ENCODE measurements at regions not wholly inside any gene's neighbourhood (a gene's known extent, or its start where the extent isn't known, plus 50 kb on each side); places are given as distances from the start of the nearest gene placed in this dataset.

- Histone ChIP-seq H3K4me2 (ENCODE audit: insufficient read depth, low read length) (no peak overlapping the region), H3K79me2 (ENCODE audit: insufficient read depth, low read length) (no peaks in the 10 kb centered on the region), H2AFZ (ENCODE audit: low read length) (no peak overlapping the region), H3K4me3 (ENCODE audit: insufficient read depth, low read length) (no peak overlapping the region), H3K4me1 (ENCODE audit: insufficient read depth, low read length) (no peaks in the 10 kb centered on the region), H3K36me3 (ENCODE audit: insufficient read depth, low read length) (no peaks in the 10 kb centered on the region), H3K9me3 (ENCODE audit: low read depth, low read length) (no peaks in the 10 kb centered on the region), H3K27me3 (ENCODE audit: insufficient read depth, low read length) (peaks cover 10% of the 10 kb centered on the region), H4K20me1 (ENCODE audit: insufficient read depth, low read length) (no peaks in the 10 kb centered on the region), H3K27ac (ENCODE audit: low read depth, low read length) (no peak overlapping the region)
- no peak for DNase-seq (ENCODE audit: insufficient read length, low spot score, missing footprints)
- no peak for TF ChIP-seq CTCF (IDR thresholded peaks at IDR 0.05; ENCODE audit: extremely low read depth, low read depth, low read length)
Observed at GRCh38 chr13:110062777-110063442, 244.0 kb downstream of the COL4A1 start.

GRCh38 chr13:110062077-110062776 is 244.7 kb downstream of the COL4A1 start:
- Histone ChIP-seq H3K27me3 (ENCODE audit: insufficient read depth, low read length) (peaks cover 13% of the 10 kb centered on the region), H2AFZ (ENCODE audit: low read length) (no peak overlapping the region), H4K20me1 (ENCODE audit: insufficient read depth, low read length) (no peaks in the 10 kb centered on the region), H3K4me2 (ENCODE audit: insufficient read depth, low read length) (no peak overlapping the region), H3K79me2 (ENCODE audit: insufficient read depth, low read length) (no peaks in the 10 kb centered on the region), H3K27ac (ENCODE audit: low read depth, low read length) (no peak overlapping the region), H3K9me3 (ENCODE audit: low read depth, low read length) (no peaks in the 10 kb centered on the region), H3K4me3 (ENCODE audit: insufficient read depth, low read length) (no peak overlapping the region), H3K36me3 (ENCODE audit: insufficient read depth, low read length) (no peaks in the 10 kb centered on the region), H3K4me1 (ENCODE audit: insufficient read depth, low read length) (no peaks in the 10 kb centered on the region)
- peak; percentile 58 for DNase-seq (ENCODE audit: insufficient read length, low spot score, missing footprints)
- TF ChIP-seq CTCF (IDR thresholded peaks at IDR 0.05; ENCODE audit: extremely low read depth, low read depth, low read length) = no peak

GRCh38 chr13:110061270-110061669 is 245.7 kb downstream of the COL4A1 start:
- Histone ChIP-seq H3K4me3 (ENCODE audit: insufficient read depth, low read length) (no peak overlapping the region), H3K79me2 (ENCODE audit: insufficient read depth, low read length) (no peaks in the 10 kb centered on the region), H2AFZ (ENCODE audit: low read length) (no peak overlapping the region), H3K9me3 (ENCODE audit: low read depth, low read length) (no peaks in the 10 kb centered on the region), H3K4me2 (ENCODE audit: insufficient read depth, low read length) (no peak overlapping the region), H3K4me1 (ENCODE audit: insufficient read depth, low read length) (no peaks in the 10 kb centered on the region), H3K27ac (ENCODE audit: low read depth, low read length) (no peak overlapping the region), H3K36me3 (ENCODE audit: insufficient read depth, low read length) (no peaks in the 10 kb centered on the region), H3K27me3 (ENCODE audit: insufficient read depth, low read length) (peaks cover 12% of the 10 kb centered on the region), H4K20me1 (ENCODE audit: insufficient read depth, low read length) (no peaks in the 10 kb centered on the region)
- TF ChIP-seq CTCF (IDR thresholded peaks at IDR 0.05; ENCODE audit: extremely low read depth, low read depth, low read length) = no peak
- DNase-seq (ENCODE audit: insufficient read length, low spot score, missing footprints) = no peak

- Histone ChIP-seq H4K20me1 (ENCODE audit: insufficient read depth, low read length) (no peaks in the 10 kb centered on the region), H3K79me2 (ENCODE audit: insufficient read depth, low read length) (no peaks in the 10 kb centered on the region), H3K4me1 (ENCODE audit: insufficient read depth, low read length) (no peaks in the 10 kb centered on the region), H2AFZ (ENCODE audit: low read length) (no peak overlapping the region), H3K36me3 (ENCODE audit: insufficient read depth, low read length) (no peaks in the 10 kb centered on the region), H3K27ac (ENCODE audit: low read depth, low read length) (no peak overlapping the region), H3K27me3 (ENCODE audit: insufficient read depth, low read length) (peaks cover 20% of the 10 kb centered on the region), H3K9me3 (ENCODE audit: low read depth, low read length) (no peaks in the 10 kb centered on the region), H3K4me3 (ENCODE audit: insufficient read depth, low read length) (no peak overlapping the region), H3K4me2 (ENCODE audit: insufficient read depth, low read length) (no peak overlapping the region)
- no peak for DNase-seq (ENCODE audit: insufficient read length, low spot score, missing footprints)
- no peak for TF ChIP-seq CTCF (IDR thresholded peaks at IDR 0.05; ENCODE audit: extremely low read depth, low read depth, low read length)
Observed at GRCh38 chr13:110057052-110057451, 249.9 kb downstream of the COL4A1 start.
